Mesendoderm (in vitro differentiated cells): ENCODE measurements at regions not wholly inside any gene's neighbourhood (a gene's known extent, or its start where the extent isn't known, plus 50 kb on each side); places are given as distances from the start of the nearest gene placed in this dataset.

Source experiments
- DNase-seq: peaks from one replicate; pipeline ENCODE4 v3.0.0; 2013
- H2AK5ac ChIP-seq: 2 replicates; pipeline ENCODE4 v1.6.1; 2013; ENCODE audit warnings: low read length, inconsistent platforms
- H2BK120ac ChIP-seq: 2 replicates; pipeline ENCODE4 v1.6.1; 2013; ENCODE audit warnings: low read depth, mild to moderate bottlenecking, low read length, moderate library complexity, mixed read lengths
- H2BK15ac ChIP-seq: replicated peaks from 2 replicates; pipeline ENCODE4 v1.6.1; 2013; ENCODE audit warnings: low read depth, mild to moderate bottlenecking, moderate library complexity
- H2BK5ac ChIP-seq: 2 replicates; pipeline ENCODE4 v1.6.1; 2013; ENCODE audit warnings: low read length, inconsistent platforms
- H3K18ac ChIP-seq: 2 replicates; pipeline ENCODE4 v1.6.1; 2013; ENCODE audit warnings: mild to moderate bottlenecking, low read length, mixed read lengths
- H3K23ac ChIP-seq: one replicate; pipeline ENCODE4 v1.6.1; 2013; ENCODE audit warnings: low read length
- H3K27ac ChIP-seq: 2 replicates; pipeline ENCODE4 v1.5.1; 2013; ENCODE audit warnings: low read depth, mild to moderate bottlenecking, inconsistent platforms, low read length, moderate library complexity
- H3K27me3 ChIP-seq: 2 replicates; pipeline ENCODE4 v1.6.1; 2013; ENCODE audit warnings: low read length, control low read depth, mild to moderate bottlenecking, inconsistent platforms; ENCODE audit not compliant: insufficient read depth, poor library complexity
- H3K36me3 ChIP-seq: 2 replicates; pipeline ENCODE4 v1.6.1; 2013; ENCODE audit warnings: low read length, inconsistent platforms; ENCODE audit not compliant: control insufficient read depth, insufficient read depth
- H3K4ac ChIP-seq: one replicate; pipeline ENCODE4 v1.6.1; 2013; ENCODE audit warnings: low read depth, mild to moderate bottlenecking, low read length, moderate library complexity
- H3K4me1 ChIP-seq: 2 replicates; pipeline ENCODE4 v1.6.1; 2013; ENCODE audit warnings: low read depth, low read length, inconsistent platforms; ENCODE audit not compliant: control insufficient read depth
- H3K4me2 ChIP-seq: 2 replicates; pipeline ENCODE4 v1.6.1; 2013; ENCODE audit warnings: low read length
- H3K4me3 ChIP-seq: 2 replicates; pipeline ENCODE4 v1.5.1; 2013; ENCODE audit warnings: mild to moderate bottlenecking, low read length
- H3K56ac ChIP-seq: one replicate; pipeline ENCODE4 v1.6.1; 2013; ENCODE audit warnings: low read length
- H3K79me1 ChIP-seq: 2 replicates; pipeline ENCODE4 v1.6.1; 2013; ENCODE audit warnings: low read length, inconsistent platforms
- H3K79me2 ChIP-seq: 2 replicates; pipeline ENCODE4 v1.6.1; 2013; ENCODE audit warnings: mild to moderate bottlenecking, low read length; ENCODE audit not compliant: control insufficient read depth, insufficient read depth
- H3K9ac ChIP-seq: 2 replicates; pipeline ENCODE4 v1.6.1; 2013; ENCODE audit warnings: low read length, inconsistent platforms
- H4K5ac ChIP-seq: one replicate; pipeline ENCODE4 v1.6.1; 2013; ENCODE audit warnings: low read length
- H4K8ac ChIP-seq: one replicate; pipeline ENCODE4 v1.6.1; 2013; ENCODE audit warnings: low read depth, mild to moderate bottlenecking, control low read depth, low read length, moderate library complexity
- WGBS: extraction: QIAGEN DNeasy Blood & Tissue Kit; methylation state at CpG from one replicate; pipeline ENCODE4 v1.1.7; 2013; ENCODE audit warnings: low lambda C conversion rate, missing lambda C conversion rate; ENCODE audit not compliant: insufficient coverage; ENCODE audit errors: extremely low coverage; 5-methylcytosine and 5-hydroxymethylcytosine counted together

DNA sequence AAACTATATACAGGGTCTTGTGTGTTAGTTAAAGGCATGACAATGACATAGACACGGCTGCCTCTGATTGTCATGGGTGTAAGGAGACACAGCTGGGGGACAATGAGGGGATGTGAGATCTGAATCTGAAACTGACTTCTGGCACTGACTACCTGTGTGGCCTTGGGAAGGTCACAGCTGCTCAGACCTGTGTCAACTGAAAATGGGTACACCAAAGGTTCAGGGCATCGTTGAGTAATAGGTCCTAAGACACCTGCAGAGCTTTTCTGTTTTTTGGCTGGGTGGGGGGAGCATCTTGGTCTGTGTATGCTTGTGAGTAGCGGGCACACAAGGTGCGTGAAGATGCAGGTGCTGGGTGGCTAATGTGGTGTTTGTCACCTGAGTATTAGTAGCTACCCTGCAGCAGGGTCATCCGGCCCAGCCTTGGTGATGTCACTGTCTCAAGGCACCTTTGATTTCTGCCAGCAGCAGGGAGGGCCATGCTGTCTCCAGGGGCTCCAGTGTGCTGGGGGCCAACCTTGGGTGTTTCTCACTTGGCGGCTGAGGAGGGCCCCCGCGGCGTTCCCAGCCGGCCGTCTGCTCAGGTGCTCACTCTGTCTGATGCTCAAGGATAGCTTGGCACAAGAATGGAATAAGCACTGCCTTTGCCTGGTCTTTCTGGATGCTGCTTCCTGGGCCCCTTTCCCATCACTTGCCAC is 53.1 kb upstream of the HS6ST1 start:
- DNase-seq: no peak
- H3K27ac ChIP-seq: no peak overlapping the region
- H3K4me3 ChIP-seq: no peak overlapping the region
- no peak overlapping the region for H2AK5ac ChIP-seq
- WGBS: no CpG with 5 or more reads among the region's 11 CpGs
- H3K23ac ChIP-seq: no peak overlapping the region
- no peak overlapping the region for H3K4me2 ChIP-seq
- no peaks in the 10 kb centered on the region for H3K4me1 ChIP-seq
- no peak overlapping the region for H3K4ac ChIP-seq
- H3K79me1 ChIP-seq: no peaks in the 10 kb centered on the region
- H3K79me2 ChIP-seq: no peaks in the 10 kb centered on the region
- no peak overlapping the region for H4K8ac ChIP-seq
- no peak overlapping the region for H3K18ac ChIP-seq
- no peak overlapping the region for H4K5ac ChIP-seq
- no peaks in the 10 kb centered on the region for H3K27me3 ChIP-seq
- no peak overlapping the region for H2BK120ac ChIP-seq
- H3K9ac ChIP-seq: no peak overlapping the region
- H3K36me3 ChIP-seq: no peaks in the 10 kb centered on the region
- H2BK15ac ChIP-seq: no peak overlapping the region
- no peak overlapping the region for H3K56ac ChIP-seq
- H2BK5ac ChIP-seq: no peak overlapping the region

- no peak overlapping the region for H4K8ac ChIP-seq
- H2AK5ac ChIP-seq: no peak overlapping the region
- no peak overlapping the region for H3K18ac ChIP-seq
- no peak overlapping the region for H3K27ac ChIP-seq
- no peak overlapping the region for H4K5ac ChIP-seq
- H3K79me2 ChIP-seq: no peaks in the 10 kb centered on the region
- H3K4me2 ChIP-seq: no peak overlapping the region
- no peak overlapping the region for H3K56ac ChIP-seq
- H3K9ac ChIP-seq: no peak overlapping the region
- no peak overlapping the region for H2BK15ac ChIP-seq
- no peak overlapping the region for H3K4ac ChIP-seq
- H3K23ac ChIP-seq: no peak overlapping the region
- H2BK5ac ChIP-seq: no peak overlapping the region
- no peak overlapping the region for H3K4me3 ChIP-seq
- no CpG with 5 or more reads among the region's 24 CpGs for WGBS
- H3K27me3 ChIP-seq: no peaks in the 10 kb centered on the region
- no peaks in the 10 kb centered on the region for H3K4me1 ChIP-seq
- H3K79me1 ChIP-seq: no peaks in the 10 kb centered on the region
- no peak for DNase-seq
- H2BK120ac ChIP-seq: no peak overlapping the region
- no peaks in the 10 kb centered on the region for H3K36me3 ChIP-seq
Measured at GRCh38 chr2:128372621-128373341, 54.1 kb upstream of the HS6ST1 start.

GRCh38 chr2:128373451-128374000 is 54.9 kb upstream of the HS6ST1 start:
- no peak overlapping the region for H4K8ac ChIP-seq
- no peaks in the 10 kb centered on the region for H3K4me1 ChIP-seq
- H4K5ac ChIP-seq: no peak overlapping the region
- H3K9ac ChIP-seq: no peak overlapping the region
- H3K27ac ChIP-seq: no peak overlapping the region
- no peak overlapping the region for H3K4ac ChIP-seq
- no peak overlapping the region for H3K23ac ChIP-seq
- no peak overlapping the region for H2AK5ac ChIP-seq
- H3K27me3 ChIP-seq: no peaks in the 10 kb centered on the region
- no peaks in the 10 kb centered on the region for H3K79me1 ChIP-seq
- no CpG with 5 or more reads among the region's 10 CpGs for whole genome bisulfite sequencing
- H3K4me2 ChIP-seq: no peak overlapping the region
- H3K79me2 ChIP-seq: no peaks in the 10 kb centered on the region
- no peak overlapping the region for H2BK15ac ChIP-seq
- H3K4me3 ChIP-seq: no peak overlapping the region
- H3K56ac ChIP-seq: no peak overlapping the region
- no peak overlapping the region for H2BK5ac ChIP-seq
- no peak for DNase-seq
- no peak overlapping the region for H3K18ac ChIP-seq
- H2BK120ac ChIP-seq: no peak overlapping the region
- H3K36me3 ChIP-seq: no peaks in the 10 kb centered on the region

DNA sequence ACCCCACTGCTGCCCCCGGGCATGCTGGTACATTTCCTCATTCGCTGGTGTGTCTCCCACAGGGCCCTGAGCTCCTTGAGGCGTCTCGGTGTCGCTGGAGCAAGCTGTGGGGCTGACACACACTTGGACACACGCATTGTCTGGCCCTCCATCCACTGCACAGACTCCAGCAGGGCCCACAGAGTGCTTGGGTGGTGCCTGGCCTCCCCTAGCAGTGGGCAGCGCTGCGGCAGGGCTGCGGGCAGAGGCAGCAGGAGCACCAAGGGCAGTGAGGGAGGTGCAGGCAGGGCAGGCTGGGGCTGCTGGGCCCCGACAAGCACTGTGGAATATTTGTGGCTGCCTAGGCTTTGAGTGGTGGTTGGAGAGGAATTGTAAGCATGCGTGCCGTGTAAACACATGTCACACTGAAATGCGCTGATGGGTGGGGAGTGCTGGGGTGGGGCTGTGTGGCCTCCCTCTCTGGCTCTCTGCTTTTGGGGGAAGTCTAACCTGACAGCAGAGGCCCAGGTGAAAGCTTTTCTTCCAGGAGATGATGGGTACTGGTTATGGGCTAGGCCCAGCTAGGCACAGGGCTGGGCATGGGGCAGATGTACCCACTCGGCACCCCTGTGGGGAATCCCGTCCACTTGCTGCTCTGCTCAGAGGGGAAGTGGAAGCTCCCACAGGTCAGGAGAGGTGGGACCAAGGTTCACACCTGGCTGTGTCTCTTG is 55.5 kb upstream of the HS6ST1 start:
- no peak overlapping the region for H3K27ac ChIP-seq

DNA sequence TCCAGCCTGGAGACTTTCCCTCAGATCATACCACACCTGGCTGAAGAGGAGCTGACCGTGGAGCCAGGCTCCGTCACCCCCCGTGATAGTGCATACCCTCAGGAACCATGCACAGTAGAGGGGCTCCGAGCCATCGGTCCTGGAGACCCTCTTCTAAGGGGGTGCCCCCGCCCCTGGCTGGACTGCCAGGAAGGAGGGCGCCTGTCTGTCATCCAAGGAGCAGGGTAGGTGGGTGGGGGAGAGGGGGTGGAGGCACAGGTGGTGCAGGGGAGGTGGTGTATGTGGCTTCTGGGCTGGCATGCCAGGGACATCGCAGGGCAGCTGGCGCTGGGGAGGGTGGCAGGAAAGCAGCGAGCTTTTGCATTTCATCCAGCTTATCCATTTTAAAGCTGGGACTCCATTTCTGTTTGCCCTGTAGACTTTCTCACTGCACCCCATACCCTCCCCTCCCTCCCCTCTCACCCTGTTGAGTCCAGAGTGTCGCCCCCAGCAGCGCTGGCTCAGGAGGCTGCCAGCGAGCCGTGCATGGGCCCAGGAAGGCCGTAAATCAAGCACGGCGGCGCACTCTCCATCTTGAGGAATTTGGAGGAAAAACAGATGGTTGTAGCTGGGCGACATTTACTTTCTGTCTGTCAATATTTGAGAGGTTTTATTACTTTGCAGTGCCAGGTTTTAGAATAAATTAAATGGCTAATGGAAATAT is 56.2 kb upstream of the HS6ST1 start:
- no peaks in the 10 kb centered on the region for H3K36me3 ChIP-seq
- H2BK120ac ChIP-seq: no peak overlapping the region
- no peak overlapping the region for H4K5ac ChIP-seq
- H4K8ac ChIP-seq: no peak overlapping the region
- H3K4me3 ChIP-seq: no peak overlapping the region
- WGBS: no CpG with 5 or more reads among the region's 19 CpGs
- no peak for DNase-seq
- H3K27ac ChIP-seq: no peak overlapping the region
- H3K79me1 ChIP-seq: no peaks in the 10 kb centered on the region
- no peak overlapping the region for H3K56ac ChIP-seq
- H3K23ac ChIP-seq: no peak overlapping the region
- H2BK15ac ChIP-seq: no peak overlapping the region
- H2AK5ac ChIP-seq: no peak overlapping the region
- no peaks in the 10 kb centered on the region for H3K27me3 ChIP-seq
- H2BK5ac ChIP-seq: no peak overlapping the region
- H3K9ac ChIP-seq: no peak overlapping the region
- peaks cover 7% of the 10 kb centered on the region for H3K4me1 ChIP-seq
- no peaks in the 10 kb centered on the region for H3K79me2 ChIP-seq
- no peak overlapping the region for H3K4me2 ChIP-seq
- H3K18ac ChIP-seq: no peak overlapping the region
- H3K4ac ChIP-seq: no peak overlapping the region

More for the DNA sequence above, 55.5 kb upstream of the HS6ST1 start:
- H3K18ac ChIP-seq: no peak overlapping the region
- no peak overlapping the region for H3K9ac ChIP-seq
- H3K36me3 ChIP-seq: no peaks in the 10 kb centered on the region
- peaks cover 4% of the 10 kb centered on the region for H3K4me1 ChIP-seq
- H2BK120ac ChIP-seq: no peak overlapping the region
- no peak for DNase-seq
- no peak overlapping the region for H3K56ac ChIP-seq
- H2BK15ac ChIP-seq: no peak overlapping the region
- H4K5ac ChIP-seq: no peak overlapping the region
- H3K4me3 ChIP-seq: no peak overlapping the region
- no peak overlapping the region for H3K4me2 ChIP-seq
- WGBS: no CpG with 5 or more reads among the region's 15 CpGs
- no peak overlapping the region for H2BK5ac ChIP-seq
- no peaks in the 10 kb centered on the region for H3K27me3 ChIP-seq
- no peak overlapping the region for H4K8ac ChIP-seq
- H3K23ac ChIP-seq: no peak overlapping the region
- no peak overlapping the region for H2AK5ac ChIP-seq
- H3K79me1 ChIP-seq: no peaks in the 10 kb centered on the region
- H3K4ac ChIP-seq: no peak overlapping the region
- H3K79me2 ChIP-seq: no peaks in the 10 kb centered on the region
